Tibial artery (tissue), 4 donors: ENCODE measurements at regions not wholly inside any gene's neighbourhood (a gene's known extent, or its start where the extent isn't known, plus 50 kb on each side); places are given as distances from the start of the nearest gene placed in this dataset.

Experiments used
- DNase-seq, 2 donors: peaks; one replicate each; pipeline ENCODE4 v3.0.0-alpha.2; 2019
- H3K27ac ChIP-seq, 2 donors: fragments of 200-600 bp; sonication (generic) in 1 of 2; 1 replicate in 1 of 2; 2 replicates in 1 of 2; pipeline ENCODE4 v1.5.1; 2018 to 2019; ENCODE audit warnings: mild to moderate bottlenecking in 1 of 2
- H3K27me3 ChIP-seq, 2 donors: fragments of 200-600 bp; sonication (generic) in 1 of 2; one replicate each; pipeline versions ENCODE4 v1.5.1 to v1.6.0; 2016 to 2019
- H3K36me3 ChIP-seq, 3 donors: fragments of 200-600 bp; sonication (generic) in 2 of 3; one replicate each; pipeline ENCODE4 v1.5.1; 2016 to 2019; ENCODE audit warnings: mild to moderate bottlenecking in 2 of 3
- H3K4me1 ChIP-seq, 4 donors: fragments of 200-600 bp; sonication (generic) in 2 of 4; 1 replicate in 3 of 4; 2 replicates in 1 of 4; pipeline ENCODE4 v1.5.1; 2016 to 2019
- H3K4me3 ChIP-seq, 2 donors: fragments of 200-600 bp; sonication (generic) in 1 of 2; 1 replicate in 1 of 2; 2 replicates in 1 of 2; pipeline ENCODE4 v1.5.1; 2018 to 2019; ENCODE audit warnings: mild to moderate bottlenecking in 2 of 2
- H3K9me3 ChIP-seq, 3 donors: fragments of 200-600 bp; sonication (generic) in 1 of 3; one replicate each; pipeline ENCODE4 v1.5.1; 2016 to 2019
- CTCF ChIP-seq, 2 experiments: fragments of 200-600 bp in 1 of 2; fragments of 450-650 bp in 1 of 2; IDR thresholded peaks; one replicate each; pipeline ENCODE4 v1.5.1; 2017 to 2019; ENCODE audit warnings: antibody characterized with exemption in 2 of 2, mild to moderate bottlenecking in 1 of 2, moderate library complexity in 1 of 2
- intact Hi-C: fragments of 100-400 bp; cut with DNase I; formaldehyde crosslinking; loops from one replicate; pipeline ENCODE4 v1.15.0; 2023; ENCODE audit warnings: low total_unique reads

- no peak for TF ChIP-seq CTCF (IDR thresholded peaks at IDR 0.05)
- H3K4me3 ChIP-seq: no peak overlapping the region
- intact Hi-C loops: no loop called here
- H3K36me3 ChIP-seq: no peaks in the 10 kb centered on the region
- DNase-seq: no peak
- no peaks in the 10 kb centered on the region for H3K4me1 ChIP-seq
- H3K27ac ChIP-seq: no peak overlapping the region
- peaks cover 0 to 12% (median 0%) of the 10 kb centered on the region in 3 donors for H3K9me3 ChIP-seq
- no peaks in the 10 kb centered on the region for H3K27me3 ChIP-seq
Measured at GRCh38 chr3:70899816-70900215, 587.4 kb upstream of the MDFIC2 start.

GRCh38 chr3:70890020-70890394 lies 577.6 kb upstream of the MDFIC2 start:
- no peaks in the 10 kb centered on the region for H3K27me3 ChIP-seq
- H3K27ac ChIP-seq: peak overlapping the region; percentile 38 to 77
- no peaks in the 10 kb centered on the region for H3K36me3 ChIP-seq
- no peak for DNase-seq
- H3K9me3 ChIP-seq: no peaks in the 10 kb centered on the region
- H3K4me1 ChIP-seq: peaks cover 0 to 17% (median 5%) of the 10 kb centered on the region in 4 donors
- no peak for TF ChIP-seq CTCF (IDR thresholded peaks at IDR 0.05)
- intact Hi-C loops: no loop called here
- H3K4me3 ChIP-seq: no peak overlapping the region

- TF ChIP-seq CTCF (IDR thresholded peaks at IDR 0.05): peak in 1 of 2 experiments; percentile 5
- H3K4me3 ChIP-seq: no peak overlapping the region
- no peaks in the 10 kb centered on the region for H3K27me3 ChIP-seq
- intact Hi-C loops: no loop called here
- peaks cover 0 to 17% (median 5%) of the 10 kb centered on the region in 4 donors for H3K4me1 ChIP-seq
- peak overlapping the region; percentile 38 to 77 for H3K27ac ChIP-seq
- H3K9me3 ChIP-seq: no peaks in the 10 kb centered on the region
- H3K36me3 ChIP-seq: no peaks in the 10 kb centered on the region
- DNase-seq: no peak
Measured at GRCh38 chr3:70889162-70890019, 577.0 kb upstream of the MDFIC2 start.

- DNase-seq: no peak
- H3K4me3 ChIP-seq: no peak overlapping the region
- no peaks in the 10 kb centered on the region for H3K9me3 ChIP-seq
- no peaks in the 10 kb centered on the region for H3K36me3 ChIP-seq
- H3K27ac ChIP-seq: no peak overlapping the region
- H3K27me3 ChIP-seq: no peaks in the 10 kb centered on the region
- no peak for TF ChIP-seq CTCF (IDR thresholded peaks at IDR 0.05)
- intact Hi-C loops: no loop called here
- H3K4me1 ChIP-seq: peaks cover 0 to 17% (median 5%) of the 10 kb centered on the region in 4 donors
Measured at GRCh38 chr3:70885636-70886035, 573.2 kb upstream of the MDFIC2 start.

- H3K4me3 ChIP-seq: no peak overlapping the region
- H3K27me3 ChIP-seq: no peaks in the 10 kb centered on the region
- DNase-seq: no peak
- no peaks in the 10 kb centered on the region for H3K36me3 ChIP-seq
- no peak overlapping the region for H3K27ac ChIP-seq
- intact Hi-C loops: no loop called here
- no peaks in the 10 kb centered on the region for H3K4me1 ChIP-seq
- no peak for TF ChIP-seq CTCF (IDR thresholded peaks at IDR 0.05)
- H3K9me3 ChIP-seq: no peaks in the 10 kb centered on the region
Measured at GRCh38 chr3:70882104-70882503, 569.7 kb upstream of the MDFIC2 start.
